DND-41 (cell line): ENCODE measurements at regions not wholly inside any gene's neighbourhood (a gene's known extent, or its start where the extent isn't known, plus 50 kb on each side); places are given as distances from the start of the nearest gene placed in this dataset.

Experiments
- EZH2 ChIP-seq: IDR thresholded peaks from 3 replicates; pipeline ENCODE4 v1.6.1; 2012; ENCODE audit warnings: borderline replicate concordance, low read depth, mild to moderate bottlenecking, moderate library complexity, low read length, inconsistent platforms; ENCODE audit not compliant: severe bottlenecking
- TF ChIP-seq, protein P1 (sequence below): IDR thresholded peaks from 2 replicates; pipeline ENCODE4 v1.5.1; 2012; ENCODE audit warnings: borderline replicate concordance, low read length, moderate library complexity, mild to moderate bottlenecking; ENCODE audit not compliant: poor library complexity, severe bottlenecking; ENCODE audit errors: extremely low read depth

DNA sequence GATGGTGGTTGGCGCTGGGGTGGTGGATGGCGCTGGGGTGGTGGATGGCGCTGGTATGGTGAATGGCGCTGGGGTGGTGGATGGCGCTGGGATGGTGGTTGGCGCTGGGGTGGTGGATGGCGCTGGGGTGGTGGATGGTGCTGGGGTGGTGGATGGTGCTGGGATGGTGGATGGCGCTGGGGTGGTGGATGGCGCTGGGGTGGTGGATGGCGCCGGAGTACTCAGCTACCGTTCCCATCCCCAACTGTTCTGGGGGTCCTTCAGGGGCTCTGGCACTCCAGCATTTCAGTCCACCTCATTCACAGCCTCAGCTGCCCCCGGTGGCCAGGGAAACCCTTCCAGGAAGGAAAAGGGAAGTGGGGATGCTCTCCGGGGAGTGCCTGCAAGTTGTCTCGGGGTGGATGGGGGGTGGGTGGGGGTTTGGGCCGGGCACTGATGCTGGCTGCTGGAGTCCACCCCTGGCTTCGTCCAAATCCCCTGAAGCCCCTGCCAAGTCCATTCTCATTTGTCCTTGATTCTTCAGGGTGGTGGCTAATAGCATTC lies 147.3 kb upstream of the COL5A1 start:
- TF ChIP-seq, protein P1, sequence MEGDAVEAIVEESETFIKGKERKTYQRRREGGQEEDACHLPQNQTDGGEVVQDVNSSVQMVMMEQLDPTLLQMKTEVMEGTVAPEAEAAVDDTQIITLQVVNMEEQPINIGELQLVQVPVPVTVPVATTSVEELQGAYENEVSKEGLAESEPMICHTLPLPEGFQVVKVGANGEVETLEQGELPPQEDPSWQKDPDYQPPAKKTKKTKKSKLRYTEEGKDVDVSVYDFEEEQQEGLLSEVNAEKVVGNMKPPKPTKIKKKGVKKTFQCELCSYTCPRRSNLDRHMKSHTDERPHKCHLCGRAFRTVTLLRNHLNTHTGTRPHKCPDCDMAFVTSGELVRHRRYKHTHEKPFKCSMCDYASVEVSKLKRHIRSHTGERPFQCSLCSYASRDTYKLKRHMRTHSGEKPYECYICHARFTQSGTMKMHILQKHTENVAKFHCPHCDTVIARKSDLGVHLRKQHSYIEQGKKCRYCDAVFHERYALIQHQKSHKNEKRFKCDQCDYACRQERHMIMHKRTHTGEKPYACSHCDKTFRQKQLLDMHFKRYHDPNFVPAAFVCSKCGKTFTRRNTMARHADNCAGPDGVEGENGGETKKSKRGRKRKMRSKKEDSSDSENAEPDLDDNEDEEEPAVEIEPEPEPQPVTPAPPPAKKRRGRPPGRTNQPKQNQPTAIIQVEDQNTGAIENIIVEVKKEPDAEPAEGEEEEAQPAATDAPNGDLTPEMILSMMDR, result no peak
- no peak for TF ChIP-seq EZH2
